Liver (tissue), 8 donors: ENCODE measurements at regions not wholly inside any gene's neighbourhood (a gene's known extent, or its start where the extent isn't known, plus 50 kb on each side); places are given as distances from the start of the nearest gene placed in this dataset.
A peak's percentile ranks its signal among the peaks of the same experiment; 100 is the strongest.

Experiments used
- DNase-seq: peaks from one replicate; pipeline ENCODE4 v3.0.0-alpha.2; 2017; ENCODE audit warnings: low spot score
- H3K27ac ChIP-seq, 2 donors: one replicate each; pipeline ENCODE4 v1.7.0; 2013; ENCODE audit warnings: inconsistent platforms in 2 of 2, low read length in 2 of 2, control low read depth in 1 of 2, low read depth in 1 of 2, mild to moderate bottlenecking in 1 of 2
- H3K27me3 ChIP-seq, 4 donors: one replicate each; pipeline versions ENCODE4 v1.6.1 to v1.7.0; 2013; ENCODE audit warnings: low read length in 3 of 4, inconsistent platforms in 1 of 4, mild to moderate bottlenecking in 1 of 4, moderate library complexity in 1 of 4; ENCODE audit not compliant: control insufficient read depth in 4 of 4, insufficient read depth in 4 of 4
- H3K36me3 ChIP-seq, 4 donors: one replicate each; pipeline versions ENCODE4 v1.6.1 to v1.7.0; 2013; ENCODE audit warnings: low read length in 3 of 4, mild to moderate bottlenecking in 3 of 4, low read depth in 1 of 4, moderate library complexity in 1 of 4; ENCODE audit not compliant: control insufficient read depth in 4 of 4, insufficient read depth in 3 of 4
- H3K4me1 ChIP-seq, 4 donors: one replicate each; pipeline versions ENCODE4 v1.6.1 to v1.7.0; 2013; ENCODE audit warnings: low read length in 3 of 4, mild to moderate bottlenecking in 3 of 4, moderate library complexity in 1 of 4; ENCODE audit not compliant: control insufficient read depth in 4 of 4, insufficient read depth in 4 of 4
- H3K4me3 ChIP-seq, 3 donors: one replicate each; pipeline versions ENCODE4 v1.6.1 to v1.7.0; 2013; ENCODE audit warnings: low read length in 3 of 3, control low read depth in 1 of 3, low read depth in 1 of 3, mild to moderate bottlenecking in 1 of 3
- H3K9ac ChIP-seq, 2 donors: one replicate each; pipeline ENCODE4 v1.7.0; 2013; ENCODE audit warnings: low read length in 2 of 2, mild to moderate bottlenecking in 2 of 2, moderate library complexity in 2 of 2, control low read depth in 1 of 2, low read depth in 1 of 2
- H3K9me3 ChIP-seq, 4 donors: one replicate each; pipeline versions ENCODE4 v1.6.1 to v1.7.0; 2013; ENCODE audit warnings: low read length in 3 of 4; ENCODE audit not compliant: control insufficient read depth in 4 of 4
- EGR1 ChIP-seq, 2 donors: IDR thresholded peaks; 2 replicates each; pipeline ENCODE4 v1.6.1; 2016 to 2018; ENCODE audit warnings: antibody characterized with exemption in 2 of 2, low read depth in 2 of 2
- FOXA1 ChIP-seq: IDR thresholded peaks from 2 replicates; pipeline ENCODE4 v1.6.1; 2016; ENCODE audit warnings: antibody characterized with exemption
- FOXA2 ChIP-seq: IDR thresholded peaks from 2 replicates; pipeline ENCODE4 v1.6.1; 2016; ENCODE audit warnings: antibody characterized with exemption
- GABPA ChIP-seq, 2 donors: IDR thresholded peaks in 1 of 2; conservative IDR thresholded peaks in 1 of 2; 2 replicates each; pipeline ENCODE4 v1.6.1; 2016; ENCODE audit warnings: antibody characterized with exemption in 2 of 2, mild to moderate bottlenecking in 1 of 2, moderate library complexity in 1 of 2
- HNF4A ChIP-seq, 2 donors: conservative IDR thresholded peaks; 2 replicates each; pipeline ENCODE4 v1.6.1; 2016; ENCODE audit warnings: antibody characterized with exemption in 2 of 2, mild to moderate bottlenecking in 2 of 2
- HNF4G ChIP-seq: IDR thresholded peaks from 2 replicates; pipeline ENCODE4 v1.6.1; 2016; ENCODE audit warnings: antibody characterized with exemption
- JUND ChIP-seq, 2 donors: IDR thresholded peaks; 2 replicates each; pipeline ENCODE4 v1.6.1; 2016; ENCODE audit warnings: antibody characterized with exemption in 2 of 2
- MAX ChIP-seq: IDR thresholded peaks from 2 replicates; pipeline ENCODE4 v1.6.1; 2016; ENCODE audit warnings: antibody characterized with exemption
- NR2F2 ChIP-seq: IDR thresholded peaks from 2 replicates; pipeline ENCODE4 v1.6.1; 2016; ENCODE audit warnings: antibody characterized with exemption
- REST ChIP-seq: IDR thresholded peaks from 2 replicates; pipeline ENCODE4 v1.6.1; 2016; ENCODE audit warnings: antibody characterized with exemption, mild to moderate bottlenecking
- RXRA ChIP-seq, 2 donors: IDR thresholded peaks; 2 replicates each; pipeline ENCODE4 v1.6.1; 2017 to 2018; ENCODE audit warnings: antibody characterized with exemption in 2 of 2, mild to moderate bottlenecking in 1 of 2
- SP1 ChIP-seq: IDR thresholded peaks from 2 replicates; pipeline ENCODE4 v1.6.1; 2018; ENCODE audit warnings: antibody characterized with exemption, mild to moderate bottlenecking
- TAF1 ChIP-seq: conservative IDR thresholded peaks from 2 replicates; pipeline ENCODE4 v1.6.1; 2016; ENCODE audit warnings: antibody characterized with exemption, mild to moderate bottlenecking
- YY1 ChIP-seq: IDR thresholded peaks from 2 replicates; pipeline ENCODE4 v1.6.1; 2016; ENCODE audit warnings: antibody characterized with exemption, mild to moderate bottlenecking
- ZBTB33 ChIP-seq: IDR thresholded peaks from 2 replicates; pipeline ENCODE4 v1.6.1; 2016; ENCODE audit warnings: antibody characterized with exemption
- WGBS: extraction: QIAGEN DNeasy Blood & Tissue Kit; methylation state at CpG from one replicate; pipeline ENCODE4 v1.1.7; 2013; 5-methylcytosine and 5-hydroxymethylcytosine counted together
- TF ChIP-seq, protein P1 (sequence below): fragments of 150-350 bp; IDR thresholded peaks from 2 replicates; pipeline ENCODE4 v1.5.1; 2017; ENCODE audit warnings: improper control_type of control experiment, low read depth, low read length; ENCODE audit not compliant: missing input control
- TF ChIP-seq, protein P2 (sequence below): IDR thresholded peaks from 2 replicates; pipeline ENCODE4 v1.6.1; 2016; ENCODE audit warnings: antibody characterized with exemption
- donor health status: healthy.
- donor health status: healthy.
- donor health status: healthy.
- donor health status: healthy.
- donor health status: healthy.

GRCh38 chr9:118940473-118940872 lies 428.8 kb downstream of the BRINP1 start:
- WGBS: 37% methylated on average over 1 of the region's 1 CpG
- Histone ChIP-seq H3K27ac (no peak overlapping the region), H3K36me3 (no peaks in the 10 kb centered on the region), H3K9me3 (no peaks in the 10 kb centered on the region), H3K27me3 (no peaks in the 10 kb centered on the region), H3K4me3 (no peak overlapping the region), H3K9ac (no peak overlapping the region), H3K4me1 (no peaks in the 10 kb centered on the region)
- TF ChIP-seq REST: no peak
- no peak for DNase-seq

GRCh38 chr9:118946669-118947068 lies 422.6 kb downstream of the BRINP1 start:
- DNase-seq: no peak
- H3K27ac ChIP-seq: no peak overlapping the region
- TF ChIP-seq, protein P1, sequence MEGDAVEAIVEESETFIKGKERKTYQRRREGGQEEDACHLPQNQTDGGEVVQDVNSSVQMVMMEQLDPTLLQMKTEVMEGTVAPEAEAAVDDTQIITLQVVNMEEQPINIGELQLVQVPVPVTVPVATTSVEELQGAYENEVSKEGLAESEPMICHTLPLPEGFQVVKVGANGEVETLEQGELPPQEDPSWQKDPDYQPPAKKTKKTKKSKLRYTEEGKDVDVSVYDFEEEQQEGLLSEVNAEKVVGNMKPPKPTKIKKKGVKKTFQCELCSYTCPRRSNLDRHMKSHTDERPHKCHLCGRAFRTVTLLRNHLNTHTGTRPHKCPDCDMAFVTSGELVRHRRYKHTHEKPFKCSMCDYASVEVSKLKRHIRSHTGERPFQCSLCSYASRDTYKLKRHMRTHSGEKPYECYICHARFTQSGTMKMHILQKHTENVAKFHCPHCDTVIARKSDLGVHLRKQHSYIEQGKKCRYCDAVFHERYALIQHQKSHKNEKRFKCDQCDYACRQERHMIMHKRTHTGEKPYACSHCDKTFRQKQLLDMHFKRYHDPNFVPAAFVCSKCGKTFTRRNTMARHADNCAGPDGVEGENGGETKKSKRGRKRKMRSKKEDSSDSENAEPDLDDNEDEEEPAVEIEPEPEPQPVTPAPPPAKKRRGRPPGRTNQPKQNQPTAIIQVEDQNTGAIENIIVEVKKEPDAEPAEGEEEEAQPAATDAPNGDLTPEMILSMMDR: no peak
- peak; percentile 55 to 58 for TF ChIP-seq RXRA (IDR thresholded peaks at IDR 0.05)
- H3K27me3 ChIP-seq: no peaks in the 10 kb centered on the region
- no peaks in the 10 kb centered on the region for H3K4me1 ChIP-seq
- no peak overlapping the region for H3K4me3 ChIP-seq
- no peak overlapping the region for H3K9ac ChIP-seq
- H3K9me3 ChIP-seq: no peaks in the 10 kb centered on the region
- 70% methylated on average over 3 of the region's 3 CpGs for WGBS
- no peaks in the 10 kb centered on the region for H3K36me3 ChIP-seq

DNA sequence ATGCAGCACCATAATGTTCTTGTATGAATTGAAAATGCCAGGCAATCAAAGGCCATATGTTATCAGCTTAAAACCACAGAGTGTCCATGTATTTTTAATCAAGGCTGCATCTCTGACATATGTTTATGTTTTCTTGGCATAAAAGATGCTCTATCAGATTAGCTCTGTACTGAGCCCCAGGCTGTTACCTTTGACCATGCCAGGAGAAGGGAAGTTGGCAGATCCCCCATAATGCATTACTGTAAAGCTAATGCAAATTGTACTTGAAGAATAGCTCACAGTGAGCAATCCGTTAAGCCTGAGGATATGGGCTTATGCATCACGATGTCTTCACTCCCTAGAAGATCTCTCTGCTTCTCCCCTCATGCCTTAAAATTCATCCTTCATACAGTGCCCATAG lies 414.4 kb downstream of the BRINP1 start:
- no peak overlapping the region for H3K27ac ChIP-seq
- H3K27me3 ChIP-seq: no peaks in the 10 kb centered on the region
- no peak overlapping the region for H3K9ac ChIP-seq
- H3K4me3 ChIP-seq: no peak overlapping the region
- no peaks in the 10 kb centered on the region for H3K9me3 ChIP-seq
- TF ChIP-seq FOXA2 (no peak), SP1 (no peak), TAF1 (no peak), FOXA1 (no peak), ZBTB33 (no peak), HNF4G (no peak), EGR1 (IDR thresholded peaks at IDR 0.05; ENCODE audit: low read depth in 2 of 2) (no peak), HNF4A (conservative IDR thresholded peaks at IDR 0.05) (no peak), RXRA (IDR thresholded peaks at IDR 0.05) (no peak), JUND (IDR thresholded peaks at IDR 0.05) (no peak), GABPA (IDR thresholded peaks at IDR 0.05 in 1 of 2, conservative IDR thresholded peaks at IDR 0.05 in 1 of 2) (no peak), NR2F2 (no peak), YY1 (no peak), MAX (no peak)
- TF ChIP-seq, protein P2, sequence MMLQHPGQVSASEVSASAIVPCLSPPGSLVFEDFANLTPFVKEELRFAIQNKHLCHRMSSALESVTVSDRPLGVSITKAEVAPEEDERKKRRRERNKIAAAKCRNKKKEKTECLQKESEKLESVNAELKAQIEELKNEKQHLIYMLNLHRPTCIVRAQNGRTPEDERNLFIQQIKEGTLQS: no peak
- TF ChIP-seq, protein P1: no peak
- WGBS: 71% methylated on average over 2 of the region's 2 CpGs
- H3K4me1 ChIP-seq: no peaks in the 10 kb centered on the region
- DNase-seq: no peak
- no peaks in the 10 kb centered on the region for H3K36me3 ChIP-seq
